Suppressor macrophage treated with lipopolysaccharide for 1 hour (primary cell): ENCODE measurements at regions not wholly inside any gene's neighbourhood (a gene's known extent, or its start where the extent isn't known, plus 50 kb on each side); places are given as distances from the start of the nearest gene placed in this dataset.

ENCODE experiments used
- DNase-seq, 3 donors: peaks; one replicate each; pipeline ENCODE4 v3.0.0-alpha.2; 2020 to 2022

DNA sequence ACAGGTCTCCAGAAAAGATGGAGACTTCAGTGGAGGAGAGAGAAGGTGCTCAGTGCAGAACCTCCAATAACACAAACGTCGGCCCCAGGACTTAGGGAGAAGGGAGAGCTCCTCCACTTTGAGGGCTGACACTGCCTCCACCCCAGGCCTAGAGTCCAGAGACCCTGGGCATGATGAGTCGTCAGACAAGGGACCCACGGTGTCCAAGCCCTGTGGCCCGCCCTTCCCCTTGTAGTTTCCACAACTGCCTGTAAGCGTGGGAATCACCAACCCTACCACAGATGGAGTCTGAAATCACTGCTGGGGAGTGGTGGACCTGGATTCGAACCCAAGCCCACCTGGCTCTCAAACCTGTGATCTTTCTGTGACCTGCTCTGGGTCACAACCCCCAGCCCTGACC lies 281.1 kb downstream of the NPHP4 start:
- no peak for DNase-seq

DNA sequence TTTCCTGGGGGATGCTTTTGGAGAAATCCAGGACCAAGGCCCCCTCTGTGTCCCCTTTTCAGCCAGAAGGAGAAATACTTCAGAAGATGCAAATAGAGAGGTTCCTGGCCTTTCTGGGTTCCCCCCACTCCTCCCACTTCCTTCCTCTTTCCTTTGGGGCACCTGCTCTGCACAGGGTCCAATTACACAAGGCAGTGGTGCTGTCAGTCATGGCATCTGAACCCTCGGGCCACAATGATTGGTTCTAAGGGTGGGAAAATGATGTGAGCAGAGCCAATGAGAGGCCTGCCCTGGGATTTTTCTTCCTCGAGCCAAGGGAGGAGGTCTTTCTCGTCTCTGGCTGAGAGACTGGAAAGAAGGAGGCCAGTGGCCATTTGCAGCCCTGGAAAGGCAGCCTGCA lies 282.2 kb downstream of the NPHP4 start:
- DNase-seq = no peak

DNA sequence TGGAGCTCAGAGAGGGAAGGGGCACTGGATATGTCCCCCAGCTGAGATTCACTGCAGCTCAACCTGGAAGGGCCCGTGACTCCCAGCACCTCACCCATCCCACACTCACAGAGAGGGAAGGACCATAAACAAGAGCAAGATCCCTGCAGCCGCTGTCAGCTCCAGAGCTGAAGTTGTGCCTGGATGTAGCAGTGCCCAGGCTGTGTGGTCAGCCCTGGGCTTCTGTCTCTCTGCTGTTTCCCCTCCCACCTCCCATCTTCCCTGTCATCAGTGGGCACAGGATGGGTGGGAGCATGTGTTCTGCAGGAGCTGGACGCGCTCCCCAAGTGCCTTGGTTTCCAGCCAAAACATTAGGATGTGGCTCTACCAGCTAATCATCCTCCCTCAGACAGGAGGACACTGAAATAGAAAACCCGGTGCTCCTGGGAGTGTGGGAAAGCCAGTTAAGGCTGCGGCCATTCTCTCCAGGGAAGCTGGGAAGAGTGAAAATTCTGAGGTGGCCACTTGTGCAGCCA lies 282.7 kb downstream of the NPHP4 start:
- no peak for DNase-seq

DNA sequence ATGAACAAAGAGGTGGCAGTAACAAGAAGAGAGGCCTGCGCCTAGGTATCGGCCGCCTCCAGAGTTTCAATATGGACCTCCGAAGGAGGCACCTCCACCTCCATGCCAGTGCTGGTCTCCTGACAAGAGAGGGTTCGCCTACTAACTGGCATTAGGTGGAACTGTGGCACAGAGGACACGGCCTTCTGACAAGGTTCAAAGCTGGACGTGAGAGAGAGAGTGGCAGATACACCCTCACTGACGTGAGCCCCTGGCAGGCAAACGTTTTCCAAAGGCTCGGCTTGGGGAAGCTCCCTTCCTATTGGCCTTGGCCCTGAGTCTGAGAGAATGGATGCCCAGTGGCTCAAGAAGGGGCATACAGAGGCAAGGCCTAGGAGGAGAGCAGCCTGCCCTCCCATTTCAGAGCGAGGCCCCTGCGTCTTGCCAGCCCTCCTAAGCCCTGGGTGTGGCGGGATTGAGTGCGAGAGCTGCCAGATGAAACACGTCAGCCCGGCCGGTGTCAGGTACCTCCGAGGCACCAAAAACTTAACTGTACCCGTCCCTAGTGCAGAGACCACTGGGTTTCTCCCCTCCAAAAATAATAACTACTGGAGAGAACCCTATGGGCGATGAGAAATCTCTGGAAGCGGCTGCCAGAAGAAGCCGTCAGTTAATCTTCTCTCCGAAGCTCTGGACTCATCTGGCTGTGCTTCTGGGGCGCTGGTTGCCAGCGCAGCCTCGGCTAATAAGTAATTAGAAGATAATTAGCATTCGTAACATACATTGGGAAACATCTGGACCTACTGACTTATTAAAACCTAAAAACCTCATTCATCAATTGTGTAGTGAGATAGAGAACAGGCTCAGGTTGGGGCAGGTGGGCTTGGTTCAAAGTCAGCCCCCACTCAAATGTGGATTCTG lies 283.6 kb downstream of the NPHP4 start:
- no peak for DNase-seq

DNA sequence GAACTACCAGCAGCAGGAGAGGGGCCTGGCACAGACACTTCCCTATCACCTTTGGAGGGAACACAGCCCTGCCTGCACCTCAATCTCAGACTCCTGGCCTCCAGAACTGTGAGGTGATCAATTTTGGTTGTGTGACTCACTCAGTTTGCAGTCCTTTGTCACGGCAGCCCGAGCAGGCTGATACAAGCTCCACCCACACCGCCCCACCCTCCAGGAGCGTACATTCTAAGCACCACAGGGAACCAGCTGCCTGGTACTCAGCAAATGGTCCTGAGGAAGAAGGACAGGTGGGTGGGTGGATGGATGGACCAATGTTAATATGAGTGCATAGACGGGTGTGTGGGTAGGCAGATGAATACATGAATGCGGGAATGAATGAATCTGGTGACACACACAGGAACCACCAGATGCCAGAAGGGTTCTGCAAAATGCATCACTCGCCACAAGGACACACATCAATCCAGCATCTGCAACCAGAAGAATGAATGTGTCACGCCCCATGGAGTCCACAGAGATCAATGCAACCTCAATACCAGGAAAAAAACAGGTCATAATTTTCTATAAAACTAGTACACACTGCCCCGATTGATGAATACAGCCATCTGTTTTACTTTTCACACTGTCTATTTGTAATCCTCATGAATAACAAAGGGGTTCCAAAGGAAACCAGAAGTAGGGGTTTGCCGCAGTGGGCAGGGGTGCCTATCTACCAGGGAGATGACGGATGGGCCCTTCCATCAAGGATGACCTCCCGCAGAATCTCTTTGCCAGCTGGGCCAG lies 284.5 kb downstream of the NPHP4 start:
- DNase-seq = no peak

DNA sequence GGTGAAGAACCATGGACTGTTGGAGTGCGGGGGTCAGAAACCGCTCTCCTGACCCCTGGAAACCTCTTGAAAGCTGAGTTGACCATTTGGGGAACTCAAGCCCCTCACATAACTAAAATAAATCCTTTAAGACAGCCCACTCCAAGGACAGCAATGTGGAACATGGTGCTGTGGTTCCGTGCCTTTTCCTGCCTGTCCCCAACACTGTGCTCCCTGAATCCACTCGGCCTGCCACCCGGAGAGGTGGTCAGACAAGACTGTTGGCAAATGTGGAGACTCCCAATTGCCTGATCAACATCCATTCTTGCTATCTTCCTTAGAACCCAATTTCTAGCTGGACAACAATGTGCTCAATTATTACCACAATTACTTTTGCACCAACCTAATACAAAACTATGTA lies 286.0 kb downstream of the NPHP4 start:
- DNase-seq = no peak

DNA sequence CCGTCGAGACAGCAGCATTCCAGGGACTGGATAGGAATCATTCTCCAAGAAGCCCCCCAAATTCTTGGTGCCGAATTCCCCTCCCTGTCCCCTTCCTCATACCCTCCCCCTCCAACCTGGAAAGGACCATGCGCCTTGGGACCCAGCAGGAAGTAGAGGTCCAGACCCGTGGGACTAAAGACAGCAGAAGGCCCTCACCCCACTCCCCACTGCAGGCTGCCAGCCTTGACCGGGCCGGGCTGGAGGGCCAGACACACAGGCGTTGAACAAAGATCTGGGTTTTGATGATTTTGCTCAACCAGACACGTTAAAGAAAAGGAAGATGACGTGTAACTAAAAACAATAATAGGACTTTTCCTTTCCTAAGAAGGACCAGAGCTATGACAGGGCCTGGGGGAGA lies 286.5 kb downstream of the NPHP4 start:
- no peak for DNase-seq

DNA sequence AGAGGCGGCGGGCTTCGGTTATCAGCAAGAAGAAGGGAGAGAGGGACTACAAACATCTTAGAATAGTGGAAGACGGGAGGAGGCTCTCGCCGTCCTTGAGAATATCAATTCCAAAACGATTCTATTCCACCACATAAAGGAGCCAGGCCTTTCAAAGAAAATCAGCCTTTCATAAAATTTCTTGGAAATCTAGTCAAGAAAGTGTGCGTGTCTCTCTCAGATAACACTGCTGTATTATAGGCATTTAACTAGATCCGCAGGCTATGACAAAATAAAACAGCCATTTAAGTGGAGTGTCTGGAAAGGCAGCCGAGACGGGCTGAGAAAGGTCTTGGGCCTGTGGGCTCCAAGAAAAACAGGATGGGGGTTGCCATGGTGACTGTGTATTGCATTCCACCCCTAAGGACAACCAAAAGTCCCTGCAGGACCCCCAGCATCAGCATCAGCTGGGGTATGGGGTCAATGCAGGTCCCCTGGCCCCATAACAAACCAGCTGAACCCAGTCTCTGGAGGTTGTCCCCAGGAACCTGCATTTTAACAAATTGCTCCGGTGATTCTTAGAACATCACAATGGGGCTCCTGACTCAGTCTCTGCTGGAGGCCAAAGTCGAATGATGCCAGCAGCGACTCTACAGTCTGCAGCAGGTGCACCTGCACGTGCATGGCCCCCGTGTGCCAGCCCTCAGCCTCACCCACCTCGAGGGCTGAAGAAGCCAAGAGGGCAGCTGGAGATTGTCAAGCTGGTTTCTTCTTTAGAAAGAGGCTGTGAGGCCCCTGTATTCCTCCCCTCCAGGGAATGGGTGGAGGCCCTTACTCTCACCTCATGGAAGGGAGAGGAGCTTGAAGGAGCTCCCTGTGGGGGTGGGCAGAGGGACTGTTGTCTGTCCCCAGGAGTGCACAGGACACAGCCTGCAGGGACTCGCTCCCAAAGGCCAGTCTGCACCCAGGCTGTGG lies 287.4 kb downstream of the NPHP4 start:
- DNase-seq = no peak

DNA sequence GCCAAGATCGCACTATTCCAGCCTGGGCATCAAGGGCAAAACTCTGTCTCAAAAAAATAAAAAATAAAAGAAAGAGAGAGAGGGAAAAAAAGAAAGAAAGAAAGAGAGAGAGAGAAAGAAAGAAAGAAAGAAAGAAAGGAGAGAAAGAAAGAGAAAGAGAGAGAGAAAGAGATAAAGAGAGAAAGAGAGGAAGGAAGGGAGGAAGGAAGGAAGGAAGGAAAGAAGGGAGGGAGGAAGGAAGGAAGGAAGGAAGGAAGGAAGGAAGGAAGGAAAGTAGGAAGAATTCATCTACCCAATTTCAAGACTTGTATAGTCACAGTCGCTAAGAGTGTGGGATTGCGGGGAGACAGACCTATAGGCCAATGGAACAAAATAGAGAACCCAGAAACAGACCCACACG lies 290.6 kb downstream of the NPHP4 start:
- no peak for DNase-seq

DNA sequence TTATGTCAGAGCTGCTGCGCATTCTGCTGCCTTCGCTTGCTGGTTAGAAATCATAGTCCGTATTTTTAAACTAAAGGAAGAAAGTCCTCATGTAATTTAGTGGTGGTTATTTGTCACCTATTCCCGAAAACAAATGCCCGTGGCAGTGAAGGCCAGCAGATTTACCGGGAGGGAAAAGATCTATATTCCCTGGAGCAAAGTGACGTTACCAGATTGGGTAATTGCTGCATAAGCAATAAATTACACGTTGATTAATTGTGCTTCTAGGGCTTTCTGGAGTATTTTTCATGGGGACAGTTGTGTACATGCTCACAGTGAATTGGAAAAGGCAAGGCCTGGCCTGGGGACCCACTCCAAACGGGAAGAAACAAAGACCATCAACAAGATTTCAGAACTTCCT lies 298.7 kb downstream of the NPHP4 start:
- DNase-seq = no peak

DNA sequence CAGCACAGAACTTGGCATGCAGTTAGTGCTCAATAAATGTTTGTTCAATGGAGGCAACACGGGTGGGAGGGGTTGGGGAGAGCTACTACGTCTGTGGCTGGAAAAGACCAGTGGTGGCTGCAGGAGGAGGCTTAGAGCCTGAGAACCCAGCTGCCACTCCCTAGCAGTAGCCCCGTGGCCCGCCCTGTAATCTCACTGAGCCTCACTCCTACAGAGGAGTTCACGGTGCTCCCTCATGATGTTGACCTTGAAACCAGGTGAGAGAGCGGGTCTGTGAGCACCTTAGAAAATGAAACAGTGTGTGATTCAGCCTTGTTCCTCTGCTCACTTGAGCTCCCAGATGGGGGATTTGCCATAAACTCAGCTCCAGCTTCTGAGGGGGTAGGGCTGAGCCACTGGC lies 299.6 kb downstream of the NPHP4 start:
- DNase-seq = no peak

DNA sequence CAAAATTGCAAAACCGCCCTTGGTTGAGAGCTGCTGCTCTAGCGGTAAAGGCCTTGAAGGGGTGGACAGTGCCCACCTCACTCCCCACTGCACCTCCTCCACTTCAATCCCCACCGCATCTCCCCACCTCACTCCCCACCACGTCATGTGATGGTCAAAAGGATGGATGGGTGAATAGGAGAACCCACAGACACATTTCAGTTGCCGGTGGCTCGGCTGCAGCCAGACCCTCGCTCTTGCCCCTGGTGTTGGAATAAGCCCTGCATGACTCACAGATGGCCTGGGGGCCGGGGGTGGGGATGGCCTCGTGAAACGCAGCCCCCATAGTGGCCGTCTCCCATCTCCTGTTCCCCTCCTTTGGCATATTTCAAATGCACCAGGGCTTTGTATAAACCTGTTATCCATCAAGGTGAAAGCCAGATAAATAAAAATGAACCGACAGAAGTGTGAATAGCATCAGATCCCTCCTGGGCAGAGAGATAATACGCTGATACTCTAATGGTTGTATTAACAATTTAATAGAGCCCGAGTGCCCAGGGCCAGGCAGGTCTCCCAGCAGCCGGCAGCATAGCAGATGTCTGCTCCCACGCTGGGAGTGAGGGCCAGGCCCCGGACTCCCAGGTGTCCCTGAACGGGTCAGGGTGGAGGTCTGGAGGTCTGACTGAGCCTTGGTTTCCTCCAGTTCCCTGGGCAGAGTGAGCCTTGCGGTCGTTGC lies 300.3 kb downstream of the NPHP4 start:
- DNase-seq = no peak

DNA sequence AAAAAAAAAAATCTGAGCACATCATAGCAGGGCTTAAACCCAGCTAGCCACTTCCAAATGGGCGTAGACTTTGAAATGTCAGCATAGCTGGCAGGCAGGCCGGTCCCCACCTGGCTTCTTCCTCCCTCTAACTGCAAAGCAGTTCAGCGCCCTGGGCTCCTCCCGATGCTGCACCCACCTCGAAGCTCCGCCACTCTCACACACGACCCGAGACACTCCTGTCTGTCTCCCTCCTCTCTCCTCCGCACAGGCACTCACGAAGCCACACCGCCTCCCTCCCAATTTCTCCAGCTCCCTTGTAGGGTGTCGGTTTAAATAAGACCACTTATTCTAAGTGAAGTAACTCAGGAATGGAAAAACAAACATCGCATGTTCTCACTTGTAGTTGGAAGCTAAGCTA lies 301.3 kb downstream of the NPHP4 start:
- no peak for DNase-seq

DNA sequence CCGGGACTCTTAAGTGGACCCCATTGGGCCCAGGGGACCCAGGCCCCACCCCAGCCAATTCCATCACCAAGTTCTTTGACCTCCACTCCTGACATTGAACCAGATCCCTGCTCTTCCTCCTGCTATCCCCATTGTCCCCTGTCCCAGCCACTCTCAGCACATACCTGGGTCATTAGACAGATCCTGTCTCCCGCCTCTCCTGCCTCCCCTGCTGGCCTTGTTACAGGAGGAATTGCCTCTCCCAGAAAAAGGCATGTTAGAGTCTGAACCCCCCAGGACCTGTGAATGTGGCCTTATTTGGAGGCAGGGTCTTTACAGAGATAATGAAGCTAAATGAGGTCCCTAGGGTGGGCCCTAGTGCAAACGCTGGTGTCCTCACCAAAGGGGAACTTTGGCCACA lies 301.9 kb downstream of the NPHP4 start:
- no peak for DNase-seq

DNA sequence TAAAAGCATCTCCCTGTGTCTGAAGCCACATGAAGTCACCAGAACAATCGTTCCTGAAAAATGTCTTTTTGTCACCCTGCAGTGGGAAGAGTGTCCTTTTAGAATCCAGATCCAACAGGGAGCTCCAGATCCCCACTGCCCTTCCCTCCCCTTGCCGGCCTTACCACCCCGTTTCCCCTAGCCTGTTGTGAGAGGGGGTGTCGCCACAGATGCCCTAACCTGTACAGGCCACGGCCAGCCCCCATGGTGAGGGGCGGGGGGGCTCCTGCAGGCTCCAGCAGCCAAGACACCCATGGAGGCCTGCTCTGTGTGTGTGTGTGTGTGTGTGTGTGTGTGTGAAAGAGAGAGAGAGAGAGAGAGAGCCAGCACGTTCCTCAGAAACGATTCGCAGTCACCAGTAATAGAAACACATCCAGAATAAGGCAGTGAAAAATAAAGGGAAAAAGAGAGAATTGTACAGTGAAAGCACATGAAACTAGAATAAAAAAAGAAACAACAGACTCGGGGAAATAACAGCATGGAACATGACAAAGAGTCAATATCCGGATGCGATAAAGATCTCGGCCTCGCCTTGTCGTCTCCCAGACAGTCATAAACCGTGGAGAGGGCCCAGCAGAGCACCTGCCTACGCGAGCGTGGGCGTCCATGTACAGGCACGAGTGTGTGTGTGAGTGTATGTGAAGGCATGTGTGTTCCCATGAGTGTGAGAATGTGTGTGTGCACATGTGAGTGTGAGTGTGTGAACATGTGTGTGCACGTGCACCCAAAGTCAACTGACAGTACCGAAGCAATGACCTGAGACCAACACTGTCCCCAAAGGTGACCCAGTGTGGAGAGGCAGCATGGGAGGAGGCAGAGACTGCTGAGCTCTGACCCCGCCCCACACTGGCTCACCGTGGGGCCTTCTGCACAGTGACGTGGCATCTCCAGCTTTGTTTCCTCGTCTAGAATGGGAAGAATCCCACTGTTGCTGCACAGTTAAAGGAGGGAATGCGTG lies 303.8 kb downstream of the NPHP4 start:
- DNase-seq = no peak

DNA sequence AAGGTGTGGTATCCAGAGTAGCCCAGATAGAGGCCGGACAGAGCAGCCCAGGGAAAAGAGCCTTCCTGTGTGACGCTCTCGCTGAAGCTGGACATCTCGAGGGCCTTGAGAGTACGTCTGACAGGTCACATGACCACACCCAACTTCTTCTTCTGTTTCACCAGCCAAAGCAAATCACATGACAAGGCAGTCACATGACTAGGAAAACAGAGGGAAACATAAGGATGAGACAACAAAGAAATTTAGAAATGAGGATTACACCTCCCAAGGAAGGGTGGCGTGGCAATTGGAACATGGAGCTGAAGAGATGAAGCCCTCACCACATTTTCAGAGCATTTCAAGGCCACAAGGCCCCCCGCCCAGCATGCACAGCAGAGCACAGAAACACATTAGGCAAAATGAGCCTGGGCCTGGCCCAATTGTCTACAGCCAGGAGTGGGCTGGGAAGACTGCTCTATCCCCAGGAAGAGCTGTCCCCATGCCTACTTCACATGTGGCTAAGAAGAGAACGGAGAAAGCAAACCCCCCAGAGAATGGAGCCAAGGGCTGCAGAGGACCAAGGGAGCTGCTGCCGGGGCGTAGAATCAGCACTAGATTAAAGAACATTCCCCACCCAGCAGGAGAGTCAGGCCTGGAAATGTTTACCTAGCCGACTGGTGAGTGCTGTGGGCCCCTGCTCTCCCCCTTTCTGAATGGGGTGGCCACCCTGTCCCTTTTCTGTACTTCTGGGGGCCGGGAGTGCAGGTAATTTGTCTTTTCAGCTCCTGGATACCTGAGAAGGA lies 305.1 kb downstream of the NPHP4 start:
- no peak for DNase-seq

DNA sequence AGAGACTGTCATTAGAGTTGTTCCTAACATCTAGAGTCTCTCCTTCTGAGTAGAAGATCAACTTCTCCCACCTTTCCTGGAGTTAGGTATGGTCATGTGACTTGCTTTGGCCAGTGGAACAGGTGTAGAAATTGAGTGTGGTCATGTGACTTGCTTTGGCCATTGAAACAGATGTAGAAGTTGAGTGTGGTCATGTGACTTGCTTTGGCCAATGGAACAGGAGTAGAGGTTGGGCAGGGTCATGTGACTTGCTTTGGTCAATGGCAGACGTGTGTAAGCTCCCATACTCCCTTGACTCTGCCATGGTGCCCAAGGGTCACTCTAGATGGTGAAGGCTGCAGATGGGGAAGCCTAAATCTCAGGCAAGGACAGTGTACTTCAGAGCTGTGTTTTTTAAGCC lies 306.0 kb downstream of the NPHP4 start:
- no peak for DNase-seq

DNA sequence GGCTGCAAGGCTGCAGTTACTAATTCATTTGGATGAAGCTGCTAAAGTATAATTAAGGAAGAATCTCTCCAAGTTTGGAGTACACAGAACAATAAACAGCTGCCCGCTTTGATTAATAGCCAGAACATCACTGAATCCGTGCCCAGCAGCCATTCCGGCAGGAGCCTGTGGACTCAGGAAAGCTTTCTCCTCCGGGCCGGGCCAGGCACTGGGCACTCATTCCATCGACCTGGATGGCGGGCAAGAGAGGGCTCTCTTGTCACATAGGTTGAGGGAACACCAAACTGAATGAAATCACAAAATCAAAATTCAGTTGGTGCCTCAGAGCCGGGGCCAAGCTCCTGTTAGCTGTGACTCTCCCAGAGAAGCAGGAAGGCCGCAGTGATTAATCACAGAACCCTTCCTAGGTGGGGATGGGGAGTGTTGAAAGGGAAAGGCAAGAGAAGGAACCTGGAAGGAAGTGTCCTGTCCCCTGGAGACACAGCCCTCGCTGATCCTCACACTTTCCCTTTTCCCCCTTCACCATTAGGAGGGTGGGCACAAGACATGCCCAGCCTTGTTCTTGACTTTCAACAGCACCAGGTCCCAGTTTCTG lies 306.7 kb downstream of the NPHP4 start:
- no peak for DNase-seq

DNA sequence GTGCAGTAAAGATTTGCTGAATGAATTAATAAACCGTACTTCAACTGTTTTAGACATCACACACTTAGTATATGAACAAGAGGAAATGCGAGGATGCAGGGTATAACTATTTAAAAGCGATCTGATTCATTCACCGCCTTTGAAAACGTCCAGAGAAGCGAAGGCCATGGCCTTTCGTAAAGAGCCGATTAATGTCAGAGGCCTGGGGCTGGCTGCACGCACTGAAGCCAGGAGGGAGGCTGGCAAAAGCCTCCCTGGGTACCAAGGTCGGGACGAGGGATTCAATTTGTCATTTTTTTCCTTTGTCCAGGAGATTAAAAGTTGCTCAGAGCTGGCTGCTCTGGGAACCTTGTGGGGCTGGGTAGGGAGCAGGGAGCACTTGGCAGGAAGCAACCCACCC lies 307.4 kb downstream of the NPHP4 start:
- DNase-seq = no peak

DNA sequence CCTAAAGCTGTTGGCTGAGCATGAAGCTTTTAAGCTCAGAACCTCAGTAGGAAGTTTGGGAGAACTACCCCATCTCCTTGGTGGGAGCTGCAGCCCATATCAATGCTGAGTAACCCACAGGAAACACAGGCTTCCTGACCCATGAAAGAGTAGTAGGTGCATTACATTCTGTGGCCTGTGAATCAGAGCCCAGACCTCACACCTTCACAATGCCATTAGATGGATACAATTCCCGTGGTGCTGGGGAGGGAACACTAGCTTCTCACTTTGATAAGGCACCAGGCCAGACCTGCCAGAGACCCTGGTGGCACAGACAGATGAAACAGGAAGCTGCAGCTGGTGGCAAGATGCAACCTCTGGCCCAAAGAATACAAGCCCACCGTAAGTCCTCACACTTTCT lies 308.8 kb downstream of the NPHP4 start:
- no peak for DNase-seq
